Lower lobe of right lung (tissue), 2 donors: ENCODE measurements at regions not wholly inside any gene's neighbourhood (a gene's known extent, or its start where the extent isn't known, plus 50 kb on each side); places are given as distances from the start of the nearest gene placed in this dataset.

ENCODE experiments used
- ATAC-seq, 2 donors: fragments of 200-7000 bp; cut with Tn5 transposase; one replicate each; pipeline ENCODE4 v1.9.1; 2020 to 2022; ENCODE audit warnings: mild to moderate bottlenecking in 2 of 2, moderate library complexity in 2 of 2
- DNase-seq: peaks from one replicate; pipeline ENCODE4 v3.0.0-alpha.2; 2020
- H3K27ac ChIP-seq: fragments of 200-600 bp; one replicate; pipeline ENCODE4 v1.8.0; 2022
- H3K27me3 ChIP-seq: fragments of 200-600 bp; one replicate; pipeline ENCODE4 v1.8.0; 2022; ENCODE audit warnings: low read depth
- H3K36me3 ChIP-seq: fragments of 200-600 bp; one replicate; pipeline ENCODE4 v1.8.0; 2022; ENCODE audit warnings: mild to moderate bottlenecking
- H3K4me1 ChIP-seq: fragments of 200-600 bp; one replicate; pipeline ENCODE4 v1.8.0; 2022
- H3K4me3 ChIP-seq: fragments of 200-600 bp; one replicate; pipeline ENCODE4 v1.8.0; 2022; ENCODE audit warnings: mild to moderate bottlenecking
- H3K9me3 ChIP-seq: fragments of 200-600 bp; one replicate; pipeline ENCODE4 v1.8.0; 2022
- CTCF ChIP-seq: fragments of 200-600 bp; IDR thresholded peaks from one replicate; pipeline ENCODE4 v1.8.0; 2022; ENCODE audit warnings: antibody characterized with exemption, mild to moderate bottlenecking
- intact Hi-C: fragments of 100-400 bp; cut with DNase I; formaldehyde crosslinking; loops from one replicate; pipeline ENCODE4 v1.11.0; 2022
- donor health status: DM: no; HTN: yes; CAD: no; lungs with severe emphysema.

- no peak for TF ChIP-seq CTCF
- Histone ChIP-seq H3K9me3 (no peaks in the 10 kb centered on the region), H3K27me3 (no peaks in the 10 kb centered on the region), H3K4me3 (no peak overlapping the region), H3K4me1 (no peaks in the 10 kb centered on the region), H3K27ac (no peak overlapping the region), H3K36me3 (no peaks in the 10 kb centered on the region)
- intact Hi-C loops: no loop called here
- ATAC-seq (peak in 1 of 2 donors; percentile 52), DNase-seq (no peak)
Observed at GRCh38 chr5:112647428-112647827, 90.3 kb upstream of the APC start.

- H3K27me3 ChIP-seq: no peaks in the 10 kb centered on the region
- H3K4me3 ChIP-seq: no peak overlapping the region
- H3K9me3 ChIP-seq: no peaks in the 10 kb centered on the region
- no peaks in the 10 kb centered on the region for H3K4me1 ChIP-seq
- ATAC-seq (peak in 1 of 2 donors; percentile 43), DNase-seq (no peak)
- no peak for TF ChIP-seq CTCF
- H3K27ac ChIP-seq: no peak overlapping the region
- H3K36me3 ChIP-seq: no peaks in the 10 kb centered on the region
- intact Hi-C loops: no loop called here
Observed at GRCh38 chr5:112648264-112648663, 89.4 kb upstream of the APC start.

GRCh38 chr5:112649882-112650281 is 87.8 kb upstream of the APC start:
- Histone ChIP-seq H3K4me1 (no peaks in the 10 kb centered on the region), H3K27ac (no peak overlapping the region), H3K9me3 (no peaks in the 10 kb centered on the region), H3K36me3 (no peaks in the 10 kb centered on the region), H3K4me3 (no peak overlapping the region), H3K27me3 (no peaks in the 10 kb centered on the region)
- TF ChIP-seq CTCF: no peak
- DNase-seq (no peak), ATAC-seq (peak; percentile 81 to 89)
- intact Hi-C loops: no loop called here

GRCh38 chr5:112653638-112654205 is 84.0 kb upstream of the APC start:
- TF ChIP-seq CTCF: no peak
- no peaks in the 10 kb centered on the region for H3K9me3 ChIP-seq
- H3K4me3 ChIP-seq: no peak overlapping the region
- no peaks in the 10 kb centered on the region for H3K27me3 ChIP-seq
- H3K27ac ChIP-seq: no peak overlapping the region
- intact Hi-C loops: no loop called here
- H3K4me1 ChIP-seq: no peaks in the 10 kb centered on the region
- ATAC-seq (no peak), DNase-seq (no peak)
- H3K36me3 ChIP-seq: no peaks in the 10 kb centered on the region

- no peaks in the 10 kb centered on the region for H3K4me1 ChIP-seq
- H3K36me3 ChIP-seq: no peaks in the 10 kb centered on the region
- no peak for DNase-seq
- no peak for TF ChIP-seq CTCF
- H3K27ac ChIP-seq: no peak overlapping the region
- intact Hi-C loops: no loop called here
- H3K4me3 ChIP-seq: no peak overlapping the region
- peaks cover 4% of the 10 kb centered on the region for H3K9me3 ChIP-seq
- no peak for ATAC-seq
- no peaks in the 10 kb centered on the region for H3K27me3 ChIP-seq
Observed at GRCh38 chr5:112655513-112655912, 82.2 kb upstream of the APC start.

- no peaks in the 10 kb centered on the region for H3K36me3 ChIP-seq
- H3K27ac ChIP-seq: no peak overlapping the region
- intact Hi-C loops: no loop called here
- peaks cover 4% of the 10 kb centered on the region for H3K9me3 ChIP-seq
- H3K27me3 ChIP-seq: no peaks in the 10 kb centered on the region
- DNase-seq (no peak), ATAC-seq (no peak)
- no peaks in the 10 kb centered on the region for H3K4me1 ChIP-seq
- no peak for TF ChIP-seq CTCF
- no peak overlapping the region for H3K4me3 ChIP-seq
Observed at GRCh38 chr5:112656451-112656850, 81.2 kb upstream of the APC start.
